ENCODE measurements at regions not wholly inside any gene's neighbourhood (a gene's known extent, or its start where the extent isn't known, plus 50 kb on each side); places are given as distances from the start of the nearest gene placed in this dataset.

DNA sequence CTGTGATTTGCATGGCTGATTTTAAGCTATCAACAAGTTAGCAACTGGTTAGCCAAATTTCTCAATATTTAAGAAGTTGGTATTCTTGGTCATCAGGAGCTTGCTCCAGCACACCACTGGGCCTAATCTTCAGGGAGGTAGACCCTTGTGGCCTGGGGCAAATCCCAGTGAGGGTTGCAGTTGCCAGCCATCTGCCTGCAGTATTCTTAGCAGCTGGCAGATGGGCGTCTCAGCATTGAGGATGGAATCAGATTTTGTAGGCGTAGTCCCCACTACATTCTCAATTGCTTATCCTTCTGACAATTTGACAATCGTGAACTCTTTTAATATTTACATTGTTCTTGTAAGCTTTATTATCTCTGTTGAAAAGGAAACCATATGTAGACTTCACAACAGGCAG is 1266.2 kb downstream of the SLITRK5 start:
- no peak overlapping the region for H3K27ac ChIP-seq (ENCODE audit: low read depth, low read length, poor library complexity, severe bottlenecking)
- H3K4me1 ChIP-seq (ENCODE audit: insufficient read depth, low read length, poor library complexity, severe bottlenecking) = no peaks in the 10 kb centered on the region
- intact Hi-C loops (cut with micrococcal nuclease; ENCODE audit: unreplicated experiment) = no loop called here
- H3K27me3 ChIP-seq (replicated peaks; ENCODE audit: insufficient read depth, low read depth, low read length, poor library complexity) = no peaks in the 10 kb centered on the region
- DNase-seq (ENCODE audit: low spot score) = no peak
- no peaks in the 10 kb centered on the region for H3K9me3 ChIP-seq (ENCODE audit: low read depth, low read length, poor library complexity, severe bottlenecking)
- BruUV-seq (replicated peaks) = no TSS peak
- H3K36me3 ChIP-seq (ENCODE audit: insufficient read depth, low read length, poor library complexity, severe bottlenecking) = no peaks in the 10 kb centered on the region
- ChIA-PET CTCF (no interaction called here), POLR2A (ENCODE audit: low non-redundant PET) (no interaction called here)
- no peak for TF ChIP-seq EZH2 (IDR thresholded peaks at IDR 0.05; ENCODE audit: borderline replicate concordance, low read depth, low read length, poor library complexity, severe bottlenecking)
- TF ChIP-seq, protein P1, sequence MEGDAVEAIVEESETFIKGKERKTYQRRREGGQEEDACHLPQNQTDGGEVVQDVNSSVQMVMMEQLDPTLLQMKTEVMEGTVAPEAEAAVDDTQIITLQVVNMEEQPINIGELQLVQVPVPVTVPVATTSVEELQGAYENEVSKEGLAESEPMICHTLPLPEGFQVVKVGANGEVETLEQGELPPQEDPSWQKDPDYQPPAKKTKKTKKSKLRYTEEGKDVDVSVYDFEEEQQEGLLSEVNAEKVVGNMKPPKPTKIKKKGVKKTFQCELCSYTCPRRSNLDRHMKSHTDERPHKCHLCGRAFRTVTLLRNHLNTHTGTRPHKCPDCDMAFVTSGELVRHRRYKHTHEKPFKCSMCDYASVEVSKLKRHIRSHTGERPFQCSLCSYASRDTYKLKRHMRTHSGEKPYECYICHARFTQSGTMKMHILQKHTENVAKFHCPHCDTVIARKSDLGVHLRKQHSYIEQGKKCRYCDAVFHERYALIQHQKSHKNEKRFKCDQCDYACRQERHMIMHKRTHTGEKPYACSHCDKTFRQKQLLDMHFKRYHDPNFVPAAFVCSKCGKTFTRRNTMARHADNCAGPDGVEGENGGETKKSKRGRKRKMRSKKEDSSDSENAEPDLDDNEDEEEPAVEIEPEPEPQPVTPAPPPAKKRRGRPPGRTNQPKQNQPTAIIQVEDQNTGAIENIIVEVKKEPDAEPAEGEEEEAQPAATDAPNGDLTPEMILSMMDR (conservative IDR thresholded peaks at IDR 0.05; ENCODE audit: low read depth, low read length) = no peak
- H3K4me3 ChIP-seq (ENCODE audit: low read depth, low read length, poor library complexity, severe bottlenecking) = no peak overlapping the region

DNA sequence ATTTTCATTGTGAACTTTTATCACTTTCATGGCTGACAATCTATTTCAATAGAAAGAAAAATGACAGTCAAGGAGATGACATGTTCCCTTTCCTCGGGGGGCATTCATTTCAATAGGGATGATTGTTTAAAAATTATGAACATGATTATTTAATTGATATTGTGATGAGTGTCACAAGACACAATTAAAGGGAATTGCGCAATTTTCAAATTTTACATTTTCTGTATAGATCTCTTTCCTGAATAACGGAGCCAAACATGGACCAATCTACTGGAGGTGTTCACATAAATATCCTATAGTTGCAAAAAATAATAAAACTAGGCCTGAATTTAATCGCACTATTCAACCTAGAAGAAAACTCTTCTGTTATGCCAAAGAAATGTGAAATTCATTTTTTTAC is 1274.6 kb downstream of the SLITRK5 start:
- ChIA-PET CTCF (no interaction called here), POLR2A (ENCODE audit: low non-redundant PET) (no interaction called here)
- H3K4me3 ChIP-seq (ENCODE audit: low read depth, low read length, poor library complexity, severe bottlenecking) = no peak overlapping the region
- no TSS peak for BruUV-seq (replicated peaks)
- no peaks in the 10 kb centered on the region for H3K27me3 ChIP-seq (replicated peaks; ENCODE audit: insufficient read depth, low read depth, low read length, poor library complexity)
- intact Hi-C loops (cut with micrococcal nuclease; ENCODE audit: unreplicated experiment) = no loop called here
- no peak overlapping the region for H3K27ac ChIP-seq (ENCODE audit: low read depth, low read length, poor library complexity, severe bottlenecking)
- H3K4me1 ChIP-seq (ENCODE audit: insufficient read depth, low read length, poor library complexity, severe bottlenecking) = no peaks in the 10 kb centered on the region
- TF ChIP-seq, protein P1 (conservative IDR thresholded peaks at IDR 0.05; ENCODE audit: low read depth, low read length) = no peak
- no peak for TF ChIP-seq EZH2 (IDR thresholded peaks at IDR 0.05; ENCODE audit: borderline replicate concordance, low read depth, low read length, poor library complexity, severe bottlenecking)
- H3K9me3 ChIP-seq (ENCODE audit: low read depth, low read length, poor library complexity, severe bottlenecking) = no peaks in the 10 kb centered on the region
- DNase-seq (ENCODE audit: low spot score) = no peak
- H3K36me3 ChIP-seq (ENCODE audit: insufficient read depth, low read length, poor library complexity, severe bottlenecking) = no peaks in the 10 kb centered on the region

DNA sequence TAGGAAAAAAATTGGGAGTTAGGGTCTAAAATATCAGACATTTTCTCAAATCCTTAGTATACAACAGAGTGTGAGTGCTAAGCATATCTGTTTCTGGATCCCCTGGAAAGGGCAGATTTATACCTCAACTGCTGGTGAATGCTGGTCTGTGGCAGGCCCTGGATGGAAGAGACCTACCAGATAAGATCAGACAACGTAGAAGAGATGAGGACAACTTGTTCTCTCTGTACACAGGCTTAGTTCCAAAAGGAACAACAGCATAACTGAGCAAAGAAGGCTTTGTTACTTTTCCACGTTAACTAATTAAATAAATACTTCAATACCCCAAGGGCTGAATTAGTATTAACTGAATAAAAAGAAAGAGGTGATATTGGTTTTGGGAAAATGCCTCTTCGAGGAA is 1277.3 kb downstream of the SLITRK5 start:
- Histone ChIP-seq H3K27me3 (replicated peaks; ENCODE audit: insufficient read depth, low read depth, low read length, poor library complexity) (no peaks in the 10 kb centered on the region), H3K4me3 (ENCODE audit: low read depth, low read length, poor library complexity, severe bottlenecking) (no peak overlapping the region), H3K4me1 (ENCODE audit: insufficient read depth, low read length, poor library complexity, severe bottlenecking) (no peaks in the 10 kb centered on the region), H3K36me3 (ENCODE audit: insufficient read depth, low read length, poor library complexity, severe bottlenecking) (no peaks in the 10 kb centered on the region), H3K9me3 (ENCODE audit: low read depth, low read length, poor library complexity, severe bottlenecking) (no peaks in the 10 kb centered on the region), H3K27ac (ENCODE audit: low read depth, low read length, poor library complexity, severe bottlenecking) (no peak overlapping the region)
- no peak for TF ChIP-seq EZH2 (IDR thresholded peaks at IDR 0.05; ENCODE audit: borderline replicate concordance, low read depth, low read length, poor library complexity, severe bottlenecking)
- TF ChIP-seq, protein P1 (conservative IDR thresholded peaks at IDR 0.05; ENCODE audit: low read depth, low read length) = no peak
- DNase-seq (ENCODE audit: low spot score) = no peak
- CTCF ChIA-PET = no interaction called here
- intact Hi-C loops (cut with micrococcal nuclease; ENCODE audit: unreplicated experiment) = no loop called here
- POLR2A ChIA-PET (ENCODE audit: low non-redundant PET) = no interaction called here
- no TSS peak for BruUV-seq (replicated peaks)

Measured in A673 (cell line).